D721Med (cell line): ENCODE measurements at regions not wholly inside any gene's neighbourhood (a gene's known extent, or its start where the extent isn't known, plus 50 kb on each side); places are given as distances from the start of the nearest gene placed in this dataset.
A peak's percentile ranks its signal among the peaks of the same experiment; 100 is the strongest.
"Not testable (repeated sequence)": the region's sequence is repeated elsewhere in the genome, so short reads cannot be mapped to it uniquely, and the experiment has no call there.

Source experiments
- DNase-seq: peaks from one replicate; pipeline ENCODE4 v3.0.0; 2011; ENCODE audit warnings: low spot score; ENCODE audit not compliant: insufficient read length
- FAIRE-seq: peaks from 2 replicates; lab custom pipeline; 2011; peaks lifted over from hg19 to GRCh38; lab: Jason Lieb, UNC
- CTCF ChIP-seq: IDR thresholded peaks from 2 replicates; pipeline ENCODE4 v1.5.1; 2012; ENCODE audit warnings: mild to moderate bottlenecking, control low read depth; ENCODE audit not compliant: insufficient read depth; ENCODE audit errors: missing control alignments

- FAIRE-seq = no peak
- DNase-seq = no peak
Observed at GRCh38 chr18:64777556-64777955, 628.7 kb upstream of the LINC00305 start.

DNA sequence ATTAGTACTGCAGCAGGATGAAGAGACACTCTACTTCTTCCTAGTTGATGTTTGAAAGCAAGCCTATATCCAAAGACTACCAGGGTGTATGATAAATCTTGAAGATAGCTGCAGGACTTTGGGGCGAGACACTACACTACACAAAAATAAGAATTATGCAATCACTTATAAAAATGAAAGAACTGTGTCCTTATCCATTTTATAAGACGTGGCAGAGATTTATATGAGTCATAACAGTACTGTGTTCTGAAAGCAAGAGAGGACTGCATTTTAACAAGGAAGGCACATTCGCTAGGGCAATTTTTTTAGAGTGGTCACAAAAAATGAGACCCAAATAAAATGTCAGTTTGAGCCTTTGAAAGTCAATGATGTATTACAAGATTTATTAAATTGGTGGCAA lies 617.0 kb upstream of the LINC00305 start:
- DNase-seq (no peak), FAIRE-seq (no peak)
- TF ChIP-seq CTCF = no peak

More at GRCh38 chr18:64777556-64777955, 628.7 kb upstream of the LINC00305 start:
- no peak for TF ChIP-seq CTCF

- DNase-seq (no peak), FAIRE-seq (peak; percentile 99)
- TF ChIP-seq CTCF = no peak
Observed at GRCh38 chr18:64752707-64753106, 603.8 kb upstream of the LINC00305 start.

- DNase-seq = no peak
- no peak for TF ChIP-seq CTCF
- FAIRE-seq = no peak
Observed at GRCh38 chr18:64749884-64750283, 601.0 kb upstream of the LINC00305 start.

DNA sequence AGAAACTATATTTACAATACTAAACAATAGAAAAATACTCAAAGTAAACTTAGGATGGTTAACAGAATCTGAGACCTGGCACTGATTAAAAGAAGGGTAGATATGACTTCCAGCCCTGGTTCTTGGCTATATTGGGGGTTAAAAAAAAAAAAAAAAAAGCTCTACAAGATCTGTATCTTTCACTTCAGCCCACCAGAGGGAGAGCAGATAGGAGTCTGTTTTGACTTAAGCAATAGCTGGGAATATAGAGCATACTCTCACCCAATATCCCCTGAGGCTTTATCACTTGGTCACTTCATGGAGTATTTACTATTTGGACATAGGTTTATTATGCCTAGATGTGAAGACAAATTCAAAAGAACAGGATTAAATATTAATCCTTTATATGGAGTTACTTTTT lies 598.9 kb upstream of the LINC00305 start:
- FAIRE-seq (no peak), DNase-seq (no peak)
- TF ChIP-seq CTCF = no peak

- no peak for TF ChIP-seq CTCF
- DNase-seq (no peak), FAIRE-seq (peak; percentile 97)
Observed at GRCh38 chr18:64742898-64743297, 594.0 kb upstream of the LINC00305 start.

DNA sequence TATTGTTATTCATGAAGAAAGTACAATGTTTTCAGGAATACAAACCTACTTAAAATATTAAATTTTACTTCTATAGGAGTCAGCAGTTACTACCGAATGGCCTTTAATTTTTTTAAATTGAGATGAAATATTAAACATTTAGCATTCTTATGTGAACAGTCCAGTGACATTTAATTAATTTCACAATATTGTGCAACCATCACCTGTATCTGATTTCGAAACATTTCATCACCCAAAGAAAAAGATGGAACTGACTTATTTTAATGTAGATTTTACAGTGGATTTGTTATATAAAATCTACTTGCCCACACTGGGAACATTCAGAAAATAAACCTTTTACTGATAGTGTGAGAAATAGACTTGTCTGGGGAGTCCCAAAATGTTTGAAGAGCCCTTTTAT lies 585.2 kb upstream of the LINC00305 start:
- DNase-seq = no peak
- FAIRE-seq = peak; percentile 96
- no peak for TF ChIP-seq CTCF

- not testable (repeated sequence) for FAIRE-seq, DNase-seq
Observed at GRCh38 chr18:64725657-64726056, 576.8 kb upstream of the LINC00305 start.
